ENCODE measurements at regions not wholly inside any gene's neighbourhood (a gene's known extent, or its start where the extent isn't known, plus 50 kb on each side); places are given as distances from the start of the nearest gene placed in this dataset.

DNA sequence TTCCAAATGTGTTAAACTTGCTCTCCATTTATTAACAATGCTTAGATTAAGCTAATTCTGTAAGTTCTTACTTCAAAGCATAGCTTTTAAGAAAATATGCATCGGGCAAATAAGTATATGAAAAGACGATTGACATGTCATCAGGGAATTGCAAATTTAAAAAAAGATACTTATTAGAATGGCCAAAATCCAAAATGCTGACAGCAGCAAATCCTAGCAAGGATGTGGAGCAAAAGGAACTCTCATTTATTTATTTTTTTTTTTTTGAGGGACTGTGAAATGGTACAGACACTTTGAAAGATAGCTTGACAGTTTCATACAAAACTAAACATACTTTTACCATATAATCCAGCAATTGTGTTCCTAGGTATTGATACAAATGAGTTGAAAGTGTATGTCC, 779.5 kb upstream of the MDGA2 start:
- FAIRE-seq (no peak), DNase-seq (ENCODE audit: low spot score) (no peak)

DNA sequence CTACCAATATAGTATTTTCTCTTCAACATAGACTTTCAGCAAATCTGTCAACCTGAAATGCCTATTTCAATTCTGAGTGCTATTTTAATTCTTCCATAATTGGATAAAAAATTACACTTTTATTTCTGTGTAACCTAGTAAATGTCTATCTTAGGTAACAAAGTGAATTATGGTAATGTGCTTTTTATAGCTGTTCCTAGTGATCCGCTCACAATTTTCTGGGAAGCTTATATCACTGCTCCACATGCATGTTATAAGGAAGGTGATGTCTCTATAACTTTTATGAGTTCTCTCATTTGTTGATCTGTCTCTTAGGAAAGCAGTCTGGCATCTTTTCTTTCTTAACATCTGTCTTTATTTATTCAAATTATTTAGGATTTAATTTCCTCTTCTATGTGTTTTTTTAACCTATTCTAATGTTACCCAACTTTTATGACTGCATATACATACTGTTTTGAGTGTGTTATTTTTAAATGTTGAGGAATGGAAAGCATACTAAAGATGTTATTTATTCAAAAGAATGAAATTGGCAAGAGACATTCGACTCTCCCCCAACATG, 777.1 kb upstream of the MDGA2 start:
- no peak for DNase-seq (ENCODE audit: low spot score)
- no peak for FAIRE-seq

DNA sequence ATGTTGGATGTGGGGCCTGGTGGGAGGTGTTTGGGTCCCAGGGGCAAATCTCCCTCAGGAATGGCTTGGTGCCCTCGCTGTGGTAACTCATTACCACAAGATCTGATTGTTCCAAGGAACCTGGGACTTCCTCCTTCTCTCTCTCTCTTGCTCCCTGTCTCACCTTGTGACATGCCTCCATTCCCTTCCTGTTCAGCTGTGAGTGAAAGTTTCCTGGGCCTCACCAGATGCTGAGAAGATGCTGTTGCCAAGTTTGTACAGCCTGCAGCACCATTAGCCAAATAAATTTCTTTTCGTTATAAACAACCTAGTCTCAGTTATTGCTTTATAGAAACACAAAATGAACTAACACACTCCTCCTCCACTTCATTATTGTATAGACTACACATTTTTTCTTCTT, 759.8 kb upstream of the MDGA2 start:
- FAIRE-seq (peak; percentile 79), DNase-seq (ENCODE audit: low spot score) (no peak)

DNA sequence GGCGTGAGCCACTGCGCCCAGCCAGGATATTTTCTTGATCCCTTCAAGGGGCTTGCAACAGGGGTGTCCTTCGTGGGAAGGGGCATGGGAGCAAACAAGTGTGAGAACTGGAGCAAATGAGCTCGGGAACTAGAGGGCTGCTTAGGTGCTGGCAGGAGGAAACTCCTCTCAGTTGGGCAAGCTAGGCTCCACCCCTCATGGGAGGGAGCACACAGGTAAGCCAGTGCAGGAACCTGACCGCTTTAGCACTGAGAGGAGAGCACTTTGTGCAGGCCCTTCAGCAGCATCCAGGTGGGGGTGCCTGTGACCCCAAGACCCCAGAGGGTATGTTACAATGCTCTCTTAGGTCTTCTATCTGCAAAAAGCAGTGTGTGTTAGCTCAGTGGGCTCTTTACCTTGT, 755.4 kb upstream of the MDGA2 start:
- DNase-seq (ENCODE audit: low spot score), result no peak
- FAIRE-seq, result no peak

DNA sequence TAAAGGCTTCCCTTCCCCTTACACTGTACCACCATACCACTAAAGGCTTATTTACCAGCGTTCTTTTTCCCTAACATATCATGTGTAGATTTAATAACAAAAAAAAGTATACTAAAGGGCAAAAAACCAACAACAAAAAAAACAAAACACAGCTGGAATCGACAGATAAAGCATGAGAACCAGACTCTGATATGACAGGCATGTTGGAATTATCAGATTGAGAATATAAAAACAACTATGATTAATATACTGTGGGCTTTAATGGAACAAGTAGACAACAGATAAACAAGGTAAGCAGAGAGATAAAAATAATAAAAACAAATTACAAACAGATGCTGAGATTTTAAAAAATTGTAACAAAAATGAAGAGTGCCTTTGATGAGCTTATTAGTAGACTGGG, 754.1 kb upstream of the MDGA2 start:
- DNase-seq (ENCODE audit: low spot score) (no peak), FAIRE-seq (no peak)

DNA sequence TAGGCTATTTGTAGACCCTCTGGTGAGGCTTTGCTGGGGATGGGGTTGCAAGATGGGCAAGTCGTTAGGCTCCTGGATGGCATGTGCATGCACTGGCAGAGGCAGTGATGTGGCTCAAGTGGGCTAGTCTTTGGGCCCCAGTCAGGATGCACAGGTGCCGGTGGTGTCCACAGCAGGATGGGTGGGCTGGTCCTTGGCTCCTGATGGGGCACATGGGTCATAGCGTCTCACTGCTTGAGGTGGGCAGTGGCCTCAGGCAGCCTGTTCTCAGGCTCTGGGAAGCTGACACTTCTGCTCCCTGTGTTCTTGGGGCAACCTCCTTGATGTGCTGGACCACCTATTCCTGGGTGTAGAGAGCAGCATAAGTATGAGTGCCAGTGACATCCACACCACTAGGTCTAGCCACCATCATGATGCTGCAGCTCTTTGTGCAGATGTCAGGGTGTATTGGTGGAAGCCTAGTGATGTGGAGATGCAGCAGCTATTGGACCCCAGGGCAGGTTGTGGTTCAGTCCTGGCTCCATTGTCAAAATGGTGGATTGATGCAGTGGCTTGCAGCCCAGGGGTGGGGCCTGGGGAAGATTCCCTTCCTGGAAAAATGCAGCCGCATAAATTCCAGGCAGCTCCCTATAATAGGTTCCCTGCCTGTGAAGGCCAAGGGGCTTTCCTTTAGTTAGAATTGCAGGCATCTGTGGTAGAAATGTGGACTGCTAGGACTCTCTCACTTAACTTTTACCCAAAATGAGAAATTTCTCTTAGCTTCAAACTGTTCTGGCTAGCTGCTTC, 742.5 kb upstream of the MDGA2 start:
- FAIRE-seq (peak; percentile 32), DNase-seq (ENCODE audit: low spot score) (no peak)

DNA sequence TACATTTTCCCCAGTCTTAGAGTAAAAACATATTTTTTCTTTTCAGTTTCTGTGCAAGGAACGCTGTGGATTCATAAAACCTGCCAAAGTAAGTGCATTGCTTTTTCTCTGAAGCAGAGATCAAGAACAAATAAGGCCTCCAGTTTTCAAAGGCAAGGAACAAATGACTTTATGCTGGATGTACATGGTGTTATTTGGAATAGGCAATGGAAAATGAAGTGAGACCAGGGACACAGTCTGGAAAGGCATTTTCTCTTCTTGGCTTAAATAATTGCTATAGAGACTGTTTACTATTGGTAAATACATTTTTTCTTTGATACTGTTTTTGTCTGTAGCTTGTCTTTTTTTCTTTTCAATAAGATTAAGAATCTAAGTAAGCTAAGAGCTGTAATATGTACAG, 725.9 kb upstream of the MDGA2 start:
- DNase-seq (ENCODE audit: low spot score) (no peak), FAIRE-seq (no peak)

DNA sequence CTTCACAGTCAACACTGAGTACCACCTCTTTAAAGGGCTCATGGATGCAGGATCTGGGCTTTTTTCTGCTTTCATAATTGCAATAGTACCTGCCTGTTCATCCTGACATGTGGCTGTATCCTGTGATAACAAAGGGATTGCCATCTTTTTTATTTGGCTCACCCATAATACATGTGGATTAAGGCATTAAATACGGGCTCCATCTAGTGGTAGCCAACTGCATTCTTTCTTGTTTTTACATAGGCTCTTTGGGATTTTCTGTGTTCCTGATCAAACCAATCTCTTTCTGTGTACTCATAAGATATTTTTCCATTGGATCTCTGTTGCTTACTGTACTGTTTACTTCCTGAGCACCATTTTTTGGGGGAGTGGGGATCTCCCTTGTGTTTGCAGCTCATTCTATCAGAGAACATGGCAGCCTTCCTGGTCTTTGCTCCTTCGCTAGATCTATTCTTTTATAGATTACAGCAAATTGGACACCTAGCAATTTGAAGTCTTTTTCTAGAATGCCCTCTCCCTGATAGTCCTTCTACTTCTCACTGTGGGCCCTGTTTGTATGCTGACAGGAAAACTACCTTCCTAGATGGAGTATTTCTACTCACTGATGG, 723.4 kb upstream of the MDGA2 start:
- FAIRE-seq (peak; percentile 46), DNase-seq (ENCODE audit: low spot score) (peak; percentile 69)

DNA sequence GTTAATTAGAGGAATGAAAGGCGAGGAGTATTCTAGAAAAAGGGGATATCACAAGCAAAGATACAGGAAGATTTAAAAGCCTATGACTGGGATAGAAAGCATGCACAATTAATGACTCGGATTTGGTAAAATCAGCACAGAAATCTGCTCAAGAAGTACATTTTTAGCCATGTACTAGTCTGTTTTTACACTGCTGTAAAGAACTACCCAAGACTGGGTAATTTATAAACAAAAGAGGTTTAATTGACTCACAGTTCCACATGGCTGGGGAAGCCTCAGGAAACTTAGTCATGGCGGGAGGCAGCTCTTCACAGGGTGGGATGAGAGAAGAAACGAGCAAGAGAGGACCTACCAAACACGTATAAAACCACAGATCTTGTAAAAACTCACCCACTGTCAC, 716.3 kb upstream of the MDGA2 start:
- no peak for DNase-seq (ENCODE audit: low spot score)
- no peak for FAIRE-seq

DNA sequence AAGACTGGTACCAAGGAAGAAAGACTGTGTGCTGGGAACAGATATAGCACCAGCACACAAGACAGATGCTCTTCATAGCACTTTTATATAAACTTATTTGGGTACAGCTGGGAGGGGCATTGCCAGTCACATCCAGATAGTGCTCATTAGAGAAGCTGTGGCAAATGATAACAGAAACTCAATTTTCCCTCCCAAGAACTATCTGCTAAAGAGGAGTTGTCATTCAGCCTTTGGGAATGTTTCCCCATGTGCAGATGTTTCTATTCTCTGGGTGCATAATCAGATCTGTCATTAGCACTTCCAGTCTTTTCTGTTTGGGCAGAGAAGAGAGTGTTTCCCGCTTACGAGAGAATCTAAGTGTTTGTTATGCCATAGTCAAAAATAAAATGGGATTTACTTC, 714.9 kb upstream of the MDGA2 start:
- DNase-seq (ENCODE audit: low spot score), result no peak
- no peak for FAIRE-seq

DNA sequence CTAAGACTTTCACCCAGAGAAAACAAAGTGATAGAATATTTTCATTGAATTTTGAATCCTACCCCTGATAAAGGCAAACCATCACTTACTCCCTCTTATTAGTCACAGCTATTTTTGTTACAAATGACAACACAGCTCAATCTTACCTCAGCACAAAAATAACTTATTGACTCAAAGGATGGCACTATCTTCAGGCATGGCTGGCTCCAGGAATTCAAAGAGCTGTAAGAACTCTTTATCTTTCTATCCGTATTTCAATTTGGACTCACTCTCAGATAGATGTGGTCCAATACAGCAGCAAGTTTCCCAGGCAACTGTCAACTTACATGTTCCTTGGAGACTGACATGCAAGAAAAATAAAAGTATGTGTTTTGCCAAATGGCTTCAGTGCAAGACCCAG, 709.4 kb upstream of the MDGA2 start:
- FAIRE-seq, result peak; percentile 59
- no peak for DNase-seq (ENCODE audit: low spot score)

DNA sequence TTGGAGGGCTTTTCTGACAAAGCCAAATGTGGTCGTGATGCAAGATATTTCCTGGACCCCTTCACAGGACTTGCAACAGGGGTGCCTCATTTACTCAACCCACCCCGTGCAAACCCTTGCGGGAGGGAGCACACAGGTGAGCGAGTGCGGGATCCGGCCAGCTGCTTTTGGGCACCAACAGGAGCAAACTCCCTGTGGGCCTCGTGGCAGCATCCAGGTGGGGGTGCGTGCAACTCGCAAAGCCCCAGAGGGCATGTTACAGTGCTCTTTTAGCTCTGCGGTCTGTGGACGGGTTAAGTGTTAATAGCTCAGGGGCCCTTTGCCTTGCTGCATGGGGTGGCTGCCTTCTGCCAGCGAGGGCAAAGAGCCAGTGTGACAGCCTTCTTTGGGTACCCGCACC, 707.6 kb upstream of the MDGA2 start:
- FAIRE-seq, result no peak
- no peak for DNase-seq (ENCODE audit: low spot score)

DNA sequence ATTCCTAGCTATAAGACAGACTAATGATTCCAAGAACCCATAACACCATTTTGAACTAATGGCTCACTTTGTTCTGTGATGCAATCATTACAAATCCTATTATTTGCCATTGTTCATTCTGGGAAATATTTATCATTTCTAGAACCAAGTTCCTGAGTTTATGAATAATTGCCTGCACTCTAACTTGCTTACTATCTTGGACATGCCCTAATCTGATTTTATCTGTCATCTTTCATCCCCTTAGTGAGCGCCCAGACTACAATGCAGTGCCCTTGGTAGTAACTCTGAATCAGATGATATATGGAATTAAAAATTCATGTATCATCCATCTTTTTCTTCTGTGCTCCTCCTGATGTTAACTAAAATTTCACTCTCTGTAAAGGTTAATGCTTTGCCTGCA, 703.1 kb upstream of the MDGA2 start:
- no peak for FAIRE-seq

DNA sequence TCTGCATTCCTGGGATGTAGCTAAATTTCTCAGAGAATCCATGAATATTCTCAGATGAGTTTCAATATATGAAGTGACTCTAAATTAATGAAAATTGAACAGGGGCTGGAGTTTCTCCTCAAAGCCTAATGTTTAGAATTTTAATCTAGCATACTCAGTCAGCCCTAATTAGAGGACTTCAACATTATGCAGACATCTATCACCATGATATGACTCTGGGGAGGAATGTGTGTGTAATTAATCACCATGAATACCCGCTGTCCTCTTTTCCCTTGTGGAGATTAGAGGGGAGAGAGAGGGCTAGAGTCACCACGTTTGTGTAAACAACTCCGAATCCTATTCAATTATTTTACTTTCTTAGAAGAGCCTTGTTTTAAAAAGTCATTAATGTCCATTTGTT, 698.6 kb upstream of the MDGA2 start:
- FAIRE-seq (peak; percentile 56), DNase-seq (ENCODE audit: low spot score) (no peak)

More for the DNA sequence above, 703.1 kb upstream of the MDGA2 start:
- DNase-seq (ENCODE audit: low spot score), result no peak

DNA sequence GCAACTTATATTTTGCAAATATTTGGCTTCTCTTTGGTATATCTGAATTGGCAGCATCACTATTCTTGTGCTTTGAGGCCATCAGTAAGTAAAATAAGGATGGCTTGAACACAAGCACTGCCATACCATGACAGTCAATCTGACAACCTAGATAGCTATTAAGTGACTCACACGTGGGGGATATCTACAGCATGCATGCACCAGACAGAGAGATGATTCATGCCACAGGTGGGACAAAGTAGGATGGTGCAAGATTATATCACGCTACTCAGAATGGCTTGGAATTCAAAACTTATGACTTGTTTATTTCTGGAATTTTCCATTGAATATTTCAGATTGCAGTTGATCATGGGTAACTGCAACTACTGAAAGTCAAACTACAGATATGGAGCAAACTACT, 675.6 kb upstream of the MDGA2 start:
- peak; percentile 82 for DNase-seq (ENCODE audit: low spot score)
- peak; percentile 90 for FAIRE-seq

DNA sequence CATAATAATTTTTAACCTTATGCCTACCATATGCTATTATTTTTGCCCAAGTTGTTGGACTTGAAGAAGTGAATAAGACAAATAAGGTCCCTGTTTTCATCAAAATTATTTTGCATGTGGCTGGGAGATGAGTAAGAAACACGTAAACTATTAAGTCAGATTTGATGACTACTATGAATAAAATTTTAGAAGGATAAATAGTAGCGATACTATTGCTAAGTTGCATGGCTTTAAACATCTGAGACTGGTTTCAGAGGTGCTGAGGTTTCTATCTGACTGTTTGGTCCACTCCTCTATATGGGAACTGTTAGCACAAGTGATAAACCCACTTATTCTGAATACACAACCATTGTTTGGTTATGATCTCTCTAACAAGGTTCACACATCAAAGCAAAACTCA, 674.3 kb upstream of the MDGA2 start:
- FAIRE-seq, result no peak

DNA sequence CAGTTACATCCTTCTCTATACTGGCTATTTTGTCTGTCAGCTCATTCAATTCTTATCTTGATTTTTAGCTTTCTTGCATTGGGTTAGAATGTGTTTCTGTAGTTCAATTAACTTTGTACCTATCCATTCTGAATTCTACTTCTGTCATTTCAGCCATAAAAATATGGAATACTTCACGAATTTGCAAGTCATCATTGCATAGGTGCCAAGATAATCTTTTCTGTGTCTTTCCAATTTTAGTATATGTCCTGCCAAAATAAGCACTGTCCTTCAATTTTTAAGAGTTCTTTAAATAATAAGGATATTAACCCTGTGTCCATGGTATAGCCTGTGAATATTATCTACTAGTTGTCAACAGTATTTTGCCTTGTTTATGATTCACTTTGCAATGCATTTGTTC, 665.7 kb upstream of the MDGA2 start:
- FAIRE-seq, result no peak

More for the DNA sequence above, 674.3 kb upstream of the MDGA2 start:
- DNase-seq (ENCODE audit: low spot score), result no peak

DNA sequence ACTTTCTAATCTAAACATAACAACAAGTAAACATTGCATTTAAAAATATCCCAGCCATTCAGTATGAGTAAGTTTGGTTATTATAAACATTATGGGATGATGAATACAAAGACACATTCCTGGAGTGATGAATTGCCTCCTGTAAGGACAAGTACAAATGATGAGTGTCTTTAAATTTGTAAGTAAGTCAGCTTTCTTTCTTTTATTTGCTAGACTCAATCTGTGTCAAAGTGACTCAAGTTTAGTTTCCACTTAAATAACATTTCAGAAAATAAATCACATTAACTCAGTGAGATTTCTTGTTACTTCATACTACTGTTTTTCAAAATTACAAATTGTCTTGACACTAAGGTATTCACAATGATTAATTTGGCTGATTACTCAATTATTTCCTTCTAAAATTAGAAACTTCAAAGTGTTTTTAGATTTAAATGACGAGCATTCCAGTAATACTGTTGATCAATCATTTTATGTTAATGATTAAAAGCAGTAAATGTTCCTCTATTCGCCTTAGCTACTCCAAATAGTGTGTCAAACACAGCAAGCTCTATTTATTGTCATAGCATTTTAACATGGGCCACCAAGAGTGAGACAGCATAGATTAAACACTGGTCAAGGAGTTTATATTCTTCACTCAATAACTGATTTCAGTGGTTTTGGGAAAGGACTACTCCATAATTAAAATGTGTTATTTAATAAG, 658.0 kb upstream of the MDGA2 start:
- FAIRE-seq, result no peak

More for the DNA sequence above, 665.7 kb upstream of the MDGA2 start:
- DNase-seq (ENCODE audit: low spot score), result no peak

DNA sequence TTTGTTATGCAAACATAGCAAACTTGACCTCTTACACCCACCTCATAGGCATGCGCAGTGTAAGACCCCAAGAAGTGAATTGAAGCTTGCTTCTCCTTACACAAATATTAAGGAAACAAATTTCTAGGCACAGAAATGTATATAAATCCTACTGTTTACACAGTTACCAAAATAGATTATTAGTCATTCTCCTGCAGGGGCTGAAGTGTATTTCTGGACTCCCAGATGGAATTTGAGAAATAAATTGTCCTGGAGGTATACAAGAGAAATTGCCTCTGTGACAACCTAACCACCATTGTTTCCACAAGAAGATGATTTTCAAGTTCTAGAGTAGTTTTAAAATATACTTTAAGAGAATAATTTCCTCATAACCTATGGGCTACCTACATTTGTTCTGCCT, 656.0 kb upstream of the MDGA2 start:
- DNase-seq (ENCODE audit: low spot score) (peak; percentile 24), FAIRE-seq (no peak)

More for the DNA sequence above, 658.0 kb upstream of the MDGA2 start:
- DNase-seq (ENCODE audit: low spot score), result no peak

DNA sequence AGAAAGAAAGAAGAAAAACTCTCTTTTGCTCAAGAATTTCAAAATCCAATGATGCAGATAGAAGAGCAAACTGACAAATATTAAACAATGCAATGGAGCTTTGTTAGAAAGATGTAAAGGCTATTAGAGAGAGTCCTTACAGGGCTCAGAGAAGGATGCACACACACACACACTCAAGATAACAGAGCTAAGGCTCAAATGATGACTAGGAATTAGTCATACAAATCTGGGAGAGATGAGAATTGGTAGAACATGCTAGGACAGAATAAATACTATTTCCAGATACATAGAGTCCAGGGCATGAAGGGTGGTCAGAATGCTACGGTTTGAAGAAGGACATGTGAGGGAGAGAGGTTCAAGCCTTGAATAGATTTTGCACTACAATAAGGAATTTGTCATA, 650.1 kb upstream of the MDGA2 start:
- DNase-seq (ENCODE audit: low spot score), result no peak
- no peak for FAIRE-seq

DNA sequence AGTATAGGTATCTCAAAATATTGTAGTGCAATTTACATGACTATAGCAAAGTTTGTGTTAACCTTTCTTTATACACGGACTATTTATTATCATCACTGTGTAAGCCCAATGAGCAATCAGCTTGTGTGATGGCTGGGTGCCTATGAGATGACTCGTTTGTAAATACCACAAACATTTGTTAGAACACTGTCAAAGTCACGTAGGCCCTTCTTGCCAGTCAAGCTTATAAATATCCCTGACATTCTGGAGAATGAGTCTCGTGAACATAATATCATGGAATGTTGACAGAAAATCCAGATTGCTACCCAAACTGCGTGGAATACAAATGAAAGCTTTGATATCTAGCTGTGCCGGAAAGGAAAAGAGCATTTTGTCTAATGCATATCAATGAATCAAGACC, 648.3 kb upstream of the MDGA2 start:
- peak; percentile 85 for FAIRE-seq
- peak; percentile 57 for DNase-seq (ENCODE audit: low spot score)

DNA sequence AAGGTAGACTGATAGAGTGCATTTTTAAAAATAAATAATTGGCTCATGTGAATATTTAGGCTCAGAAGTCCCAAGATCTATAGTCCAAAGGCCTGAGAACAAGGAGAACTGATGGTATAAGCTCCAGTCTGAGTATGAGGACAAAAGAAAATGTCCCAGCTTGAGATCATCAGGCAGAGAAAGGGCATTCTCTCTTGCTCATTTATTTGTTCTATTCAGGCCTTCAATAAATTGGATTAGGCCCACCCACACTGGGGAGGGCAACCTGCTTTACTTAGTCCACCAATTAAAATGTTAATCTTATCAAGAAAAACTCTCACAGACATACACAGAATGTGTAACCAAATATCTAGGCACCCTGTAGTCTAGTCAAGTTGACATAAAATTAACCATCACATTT, 644.4 kb upstream of the MDGA2 start:
- no peak for DNase-seq (ENCODE audit: low spot score)
- no peak for FAIRE-seq

Data from urothelium cell line (cell line).